ENCODE measurements at regions not wholly inside any gene's neighbourhood (a gene's known extent, or its start where the extent isn't known, plus 50 kb on each side); places are given as distances from the start of the nearest gene placed in this dataset.

DNA sequence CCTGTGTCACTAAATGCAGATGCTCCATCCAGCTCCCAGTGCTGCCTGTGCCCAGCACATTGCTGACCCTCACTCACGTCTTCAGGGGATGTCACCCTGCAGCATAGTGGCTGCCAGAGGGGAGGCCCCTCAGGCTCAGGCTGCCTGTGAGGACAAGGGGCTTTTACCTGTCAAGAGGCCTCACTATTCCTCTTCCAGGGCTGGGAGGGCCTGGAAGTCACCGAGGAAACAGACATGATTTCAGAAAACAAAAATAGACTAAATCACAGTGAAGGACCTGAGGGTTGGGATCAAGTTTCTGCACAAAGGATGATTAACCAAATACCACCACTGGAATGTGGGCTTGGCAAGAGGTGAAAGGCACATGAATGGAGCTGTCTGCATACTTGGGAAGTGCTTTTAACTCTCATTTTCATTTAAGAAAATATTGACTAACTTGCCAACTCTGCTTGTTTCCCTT is 1202.3 kb downstream of the BCL11B start:
- no peak overlapping the region for H3K9ac ChIP-seq (replicated peaks; ENCODE audit: extremely low read depth, insufficient read depth, low read length)
- no peak overlapping the region for H3K27ac ChIP-seq (ENCODE audit: insufficient read depth, low read depth, low read length)
- no peaks in the 10 kb centered on the region for H3K79me2 ChIP-seq (ENCODE audit: control insufficient read depth, insufficient read depth, low read length)
- peaks cover 5% of the 10 kb centered on the region for H3K9me3 ChIP-seq (replicated peaks; ENCODE audit: control insufficient read depth, insufficient read depth, low read length)
- no peak overlapping the region for H3K4me2 ChIP-seq (ENCODE audit: insufficient read depth, low read length)
- TF ChIP-seq, protein P1, sequence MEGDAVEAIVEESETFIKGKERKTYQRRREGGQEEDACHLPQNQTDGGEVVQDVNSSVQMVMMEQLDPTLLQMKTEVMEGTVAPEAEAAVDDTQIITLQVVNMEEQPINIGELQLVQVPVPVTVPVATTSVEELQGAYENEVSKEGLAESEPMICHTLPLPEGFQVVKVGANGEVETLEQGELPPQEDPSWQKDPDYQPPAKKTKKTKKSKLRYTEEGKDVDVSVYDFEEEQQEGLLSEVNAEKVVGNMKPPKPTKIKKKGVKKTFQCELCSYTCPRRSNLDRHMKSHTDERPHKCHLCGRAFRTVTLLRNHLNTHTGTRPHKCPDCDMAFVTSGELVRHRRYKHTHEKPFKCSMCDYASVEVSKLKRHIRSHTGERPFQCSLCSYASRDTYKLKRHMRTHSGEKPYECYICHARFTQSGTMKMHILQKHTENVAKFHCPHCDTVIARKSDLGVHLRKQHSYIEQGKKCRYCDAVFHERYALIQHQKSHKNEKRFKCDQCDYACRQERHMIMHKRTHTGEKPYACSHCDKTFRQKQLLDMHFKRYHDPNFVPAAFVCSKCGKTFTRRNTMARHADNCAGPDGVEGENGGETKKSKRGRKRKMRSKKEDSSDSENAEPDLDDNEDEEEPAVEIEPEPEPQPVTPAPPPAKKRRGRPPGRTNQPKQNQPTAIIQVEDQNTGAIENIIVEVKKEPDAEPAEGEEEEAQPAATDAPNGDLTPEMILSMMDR (IDR thresholded peaks at IDR 0.05; ENCODE audit: extremely low read depth in 1 of 2, insufficient read depth in 1 of 2, low read depth in 1 of 2, low read length in 2 of 2): no peak
- TF ChIP-seq GATA2 (IDR thresholded peaks at IDR 0.05; ENCODE audit: insufficient read depth, insufficient read length, low read depth, low read length) (no peak), FOS (IDR thresholded peaks at IDR 0.05; ENCODE audit: borderline replicate concordance, insufficient read depth, low read length) (no peak), JUN (IDR thresholded peaks at IDR 0.05; ENCODE audit: borderline replicate concordance, insufficient read depth, insufficient read length, low read depth) (no peak), EZH2 (IDR thresholded peaks at IDR 0.05; ENCODE audit: borderline replicate concordance, low read depth, low read length, severe bottlenecking) (no peak), POLR2AphosphoS5 (IDR thresholded peaks at IDR 0.05; ENCODE audit: insufficient read depth, low read depth, low read length) (no peak), POLR2A (IDR thresholded peaks at IDR 0.05; ENCODE audit: low read depth, low read length) (no peak), MYC (IDR thresholded peaks at IDR 0.05; ENCODE audit: low read depth, low read length) (no peak)
- TF ChIP-seq, protein P2, sequence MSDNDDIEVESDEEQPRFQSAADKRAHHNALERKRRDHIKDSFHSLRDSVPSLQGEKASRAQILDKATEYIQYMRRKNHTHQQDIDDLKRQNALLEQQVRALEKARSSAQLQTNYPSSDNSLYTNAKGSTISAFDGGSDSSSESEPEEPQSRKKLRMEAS (IDR thresholded peaks at IDR 0.05; ENCODE audit: insufficient read depth, insufficient read length): no peak
- H3K27me3 ChIP-seq (ENCODE audit: control insufficient read depth in 2 of 2, insufficient read depth in 2 of 2, low read length in 2 of 2): no peaks in the 10 kb centered on the region
- no peaks in the 10 kb centered on the region for H4K20me1 ChIP-seq (replicated peaks; ENCODE audit: control insufficient read depth, extremely low read depth, insufficient read depth, low read length)
- POLR2A ChIA-PET: no interaction called here
- BruUV-seq (replicated peaks): no TSS peak
- H2AFZ ChIP-seq (ENCODE audit: low read depth, low read length): no peak overlapping the region
- no peak overlapping the region for H3K4me3 ChIP-seq (replicated peaks in 1 of 3; ENCODE audit: insufficient read depth in 1 of 3, low read depth in 1 of 3, low read length in 3 of 3)
- no peaks in the 10 kb centered on the region for H3K9me1 ChIP-seq (replicated peaks; ENCODE audit: control insufficient read depth, extremely low read depth, insufficient read depth, low read length)
- intact Hi-C loops (cut with micrococcal nuclease) (no loop called here), dilution Hi-C loops (cut with MboI; ENCODE audit: extremely low pct_ligation_motif_present, low sequenced_read_pairs) (no loop called here)
- DNase-seq (ENCODE audit: low read depth, low spot score) (no peak), FAIRE-seq (no peak)
- H3K4me1 ChIP-seq (ENCODE audit: control insufficient read depth, extremely low read depth, insufficient read depth, low read length): no peaks in the 10 kb centered on the region
- H3K36me3 ChIP-seq (ENCODE audit: control insufficient read depth in 2 of 2, extremely low read depth in 1 of 2, insufficient read depth in 2 of 2, low read length in 2 of 2): no peaks in the 10 kb centered on the region
- CTCF ChIA-PET: no interaction called here
